Smooth muscle cell of the brain vasculature (primary cell): ENCODE measurements at regions not wholly inside any gene's neighbourhood (a gene's known extent, or its start where the extent isn't known, plus 50 kb on each side); places are given as distances from the start of the nearest gene placed in this dataset.

Source experiments
- DNase-seq: peaks from one replicate; pipeline ENCODE4 v3.0.0-alpha.2; 2012; ENCODE audit warnings: low read depth, low spot score

GRCh38 chr7:13420726-13421125, 568.7 kb downstream of the ETV1 start:
- DNase-seq: no peak

- DNase-seq: no peak
These were observed 567.7 kb downstream of the ETV1 start for GRCh38 chr7:13421776-13422175.

- DNase-seq: no peak
These were observed 555.5 kb downstream of the ETV1 start for GRCh38 chr7:13433946-13434345.

GRCh38 chr7:13442226-13442625, 547.2 kb downstream of the ETV1 start:
- DNase-seq: no peak

- DNase-seq: no peak
These were observed 541.8 kb downstream of the ETV1 start for GRCh38 chr7:13447637-13448036.

GRCh38 chr7:13448243-13448642, 541.2 kb downstream of the ETV1 start:
- DNase-seq: no peak

- DNase-seq: no peak
These were observed 540.0 kb downstream of the ETV1 start for GRCh38 chr7:13449460-13449859.

GRCh38 chr7:13454916-13455592, 534.4 kb downstream of the ETV1 start:
- no peak for DNase-seq

GRCh38 chr7:13457790-13458189, 531.7 kb downstream of the ETV1 start:
- no peak for DNase-seq

- no peak for DNase-seq
These were observed 522.5 kb downstream of the ETV1 start for GRCh38 chr7:13466874-13467547.

- DNase-seq: no peak
These were observed 512.5 kb downstream of the ETV1 start for GRCh38 chr7:13476881-13477444.

- DNase-seq: no peak
These were observed 500.1 kb downstream of the ETV1 start for GRCh38 chr7:13489386-13489785.

GRCh38 chr7:13496976-13497375, 492.5 kb downstream of the ETV1 start:
- DNase-seq: no peak

GRCh38 chr7:13508586-13508985, 480.9 kb downstream of the ETV1 start:
- no peak for DNase-seq

- no peak for DNase-seq
These were observed 470.7 kb downstream of the ETV1 start for GRCh38 chr7:13518738-13519137.

GRCh38 chr7:13524076-13524475, 465.4 kb downstream of the ETV1 start:
- no peak for DNase-seq

GRCh38 chr7:13532028-13532753, 457.3 kb downstream of the ETV1 start:
- DNase-seq: no peak

GRCh38 chr7:13538669-13539068, 450.8 kb downstream of the ETV1 start:
- no peak for DNase-seq

- no peak for DNase-seq
These were observed 449.0 kb downstream of the ETV1 start for GRCh38 chr7:13540429-13540828.

- no peak for DNase-seq
These were observed 448.1 kb downstream of the ETV1 start for GRCh38 chr7:13541326-13541725.

- no peak for DNase-seq
These were observed 447.0 kb downstream of the ETV1 start for GRCh38 chr7:13542451-13542850.

GRCh38 chr7:13551503-13551902, 438.0 kb downstream of the ETV1 start:
- no peak for DNase-seq

GRCh38 chr7:13560441-13560840, 429.0 kb downstream of the ETV1 start:
- DNase-seq: no peak
